B cell (primary cell): ENCODE measurements at regions not wholly inside any gene's neighbourhood (a gene's known extent, or its start where the extent isn't known, plus 50 kb on each side); places are given as distances from the start of the nearest gene placed in this dataset.

Experiments
- CTCF ChIP-seq: fragments of 200-600 bp; IDR thresholded peaks from one replicate; pipeline ENCODE4 v1.8.0; 2022; ENCODE audit warnings: antibody characterized with exemption, mild to moderate bottlenecking
- EZH2 ChIP-seq: IDR thresholded peaks from 2 replicates; pipeline ENCODE4 v1.6.1; 2012; ENCODE audit warnings: borderline replicate concordance, low read depth, mild to moderate bottlenecking, moderate library complexity, low read length; ENCODE audit not compliant: insufficient read depth, poor library complexity, severe bottlenecking

- no peak for TF ChIP-seq CTCF
- TF ChIP-seq EZH2: no peak
These were observed 152.8 kb downstream of the PRELID2 start for GRCh38 chr5:145682197-145682899.
